Stomach (tissue), 4 donors: ENCODE measurements at regions not wholly inside any gene's neighbourhood (a gene's known extent, or its start where the extent isn't known, plus 50 kb on each side); places are given as distances from the start of the nearest gene placed in this dataset.

ENCODE experiments used
- POLR2A ChIP-seq, 4 donors: fragments of 450-650 bp; IDR thresholded peaks; one replicate each; pipeline ENCODE4 v1.6.1; 2016; ENCODE audit warnings: antibody characterized with exemption in 4 of 4, control low read depth in 2 of 4, mild to moderate bottlenecking in 1 of 4, moderate library complexity in 1 of 4
- TF ChIP-seq, protein P1 (sequence below), 7 experiments: fragments of 450-650 bp in 4 of 7; fragments of 200-600 bp in 3 of 7; sonication (generic) in 3 of 7; IDR thresholded peaks; one replicate each; pipeline ENCODE4 v1.5.1; 2016 to 2019; ENCODE audit warnings: antibody characterized with exemption in 7 of 7, control low read depth in 2 of 7, mild to moderate bottlenecking in 1 of 7

DNA sequence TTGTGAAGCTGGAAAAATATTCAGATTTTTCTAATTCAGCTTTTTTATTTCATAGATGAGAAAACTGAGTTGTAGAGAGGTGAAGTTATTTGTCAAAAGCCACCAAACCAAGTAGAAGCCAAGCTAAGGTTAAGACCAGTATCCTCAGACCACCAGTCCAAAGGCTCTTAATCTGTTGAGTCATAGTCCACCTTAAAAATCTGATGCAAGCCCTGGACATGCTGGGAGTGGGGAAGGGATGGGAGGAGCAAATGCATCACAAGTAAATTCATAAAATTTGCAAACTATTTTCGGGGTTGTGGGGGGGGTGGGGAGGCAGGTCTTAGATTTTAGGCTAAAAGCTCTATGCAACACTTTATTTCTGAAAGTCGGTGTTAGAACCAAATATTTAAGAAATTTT is 307.7 kb upstream of the SEMA6D start:
- TF ChIP-seq, protein P1, sequence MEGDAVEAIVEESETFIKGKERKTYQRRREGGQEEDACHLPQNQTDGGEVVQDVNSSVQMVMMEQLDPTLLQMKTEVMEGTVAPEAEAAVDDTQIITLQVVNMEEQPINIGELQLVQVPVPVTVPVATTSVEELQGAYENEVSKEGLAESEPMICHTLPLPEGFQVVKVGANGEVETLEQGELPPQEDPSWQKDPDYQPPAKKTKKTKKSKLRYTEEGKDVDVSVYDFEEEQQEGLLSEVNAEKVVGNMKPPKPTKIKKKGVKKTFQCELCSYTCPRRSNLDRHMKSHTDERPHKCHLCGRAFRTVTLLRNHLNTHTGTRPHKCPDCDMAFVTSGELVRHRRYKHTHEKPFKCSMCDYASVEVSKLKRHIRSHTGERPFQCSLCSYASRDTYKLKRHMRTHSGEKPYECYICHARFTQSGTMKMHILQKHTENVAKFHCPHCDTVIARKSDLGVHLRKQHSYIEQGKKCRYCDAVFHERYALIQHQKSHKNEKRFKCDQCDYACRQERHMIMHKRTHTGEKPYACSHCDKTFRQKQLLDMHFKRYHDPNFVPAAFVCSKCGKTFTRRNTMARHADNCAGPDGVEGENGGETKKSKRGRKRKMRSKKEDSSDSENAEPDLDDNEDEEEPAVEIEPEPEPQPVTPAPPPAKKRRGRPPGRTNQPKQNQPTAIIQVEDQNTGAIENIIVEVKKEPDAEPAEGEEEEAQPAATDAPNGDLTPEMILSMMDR (IDR thresholded peaks at IDR 0.05) = no peak
- TF ChIP-seq POLR2A (IDR thresholded peaks at IDR 0.05) = no peak
